GM12878 (cell line): ENCODE measurements at regions not wholly inside any gene's neighbourhood (a gene's known extent, or its start where the extent isn't known, plus 50 kb on each side); places are given as distances from the start of the nearest gene placed in this dataset.

Experiments
- ATAC-seq: fragments of 200-7000 bp; cut with Tn5 transposase; 3 replicates; pipeline ENCODE4 v1.9.1; 2020; ENCODE audit warnings: mild to moderate bottlenecking, moderate library complexity
- BruUV-seq: library from RNA; stranded (reverse); fragments of 400-500 nt; replicated peaks from 2 replicates; lab custom pipeline; 2021; lab: Mats Ljungman, UMichigan
- CTCF ChIA-PET: fragments of 300-600 bp; sonication (Branson Sonifier 250); formaldehyde crosslinking; extraction: SDS; loops from one replicate; lab custom pipeline; 2021; ENCODE audit warnings: inconsistent platforms; lab: Yijun Ruan, JAX
- POLR2A ChIA-PET: fragments of 350-600 bp; formaldehyde crosslinking; extraction: SDS; loops from one replicate; lab custom pipeline; 2021; ENCODE audit warnings: inconsistent platforms; lab: Charles Lee
- RAD21 ChIA-PET: fragments of 300-600 bp; sonication (Branson Sonifier 250); formaldehyde crosslinking; loops from one replicate; lab custom pipeline; 2023; ENCODE audit warnings: antibody characterized with exemption; ENCODE audit not compliant: unreplicated experiment; lab: Charles Lee
- SMC1A ChIA-PET: fragments of 300-600 bp; sonication (Branson Sonifier 250); formaldehyde crosslinking; loops from one replicate; lab custom pipeline; 2023; ENCODE audit not compliant: unreplicated experiment, uncharacterized antibody; lab: Charles Lee
- DNase-seq: peaks from one replicate; pipeline ENCODE4 v3.0.0-alpha.2; 2011; ENCODE audit warnings: low read depth, low spot score
- FAIRE-seq: peaks from 3 replicates; lab custom pipeline; 2011; peaks lifted over from hg19 to GRCh38; lab: Jason Lieb, UNC
- H2AFZ ChIP-seq: 2 replicates; pipeline ENCODE4 v1.6.0; 2011; ENCODE audit warnings: low read depth, low read length, control low read depth; ENCODE audit not compliant: control insufficient read depth
- H3K27ac ChIP-seq: 2 replicates; pipeline ENCODE4 v1.5.1; 2011; ENCODE audit warnings: control low read depth; ENCODE audit not compliant: control insufficient read depth, insufficient read depth
- H3K27me3 ChIP-seq, 2 experiments: replicated peaks in 1 of 2; 2 replicates each; pipeline versions ENCODE4 v1.6.0 to v1.6.1; 2011; ENCODE audit warnings: low read length in 1 of 2; ENCODE audit not compliant: control insufficient read depth in 2 of 2, insufficient read depth in 2 of 2
- H3K36me3 ChIP-seq, 2 experiments: 2 replicates each; pipeline ENCODE4 v1.5.1; 2011; ENCODE audit warnings: low read length in 1 of 2; ENCODE audit not compliant: control insufficient read depth in 2 of 2, insufficient read depth in 2 of 2
- H3K4me1 ChIP-seq: 2 replicates; pipeline ENCODE4 v1.6.1; 2011; ENCODE audit warnings: mild to moderate bottlenecking, low read length, moderate library complexity, mixed read lengths; ENCODE audit not compliant: control insufficient read depth, insufficient read depth
- H3K4me2 ChIP-seq: 2 replicates; pipeline ENCODE4 v1.6.0; 2011; ENCODE audit warnings: control low read depth; ENCODE audit not compliant: control insufficient read depth, insufficient read depth
- H3K4me3 ChIP-seq: fragments of 200-600 bp; sonication (generic); 2 replicates; pipeline ENCODE4 v1.5.1; 2016
- H3K79me2 ChIP-seq: 2 replicates; pipeline ENCODE4 v1.6.0; 2011; ENCODE audit warnings: low read length; ENCODE audit not compliant: control insufficient read depth, insufficient read depth
- H3K9ac ChIP-seq: 2 replicates; pipeline ENCODE4 v1.8.0; 2011; ENCODE audit warnings: low read length, control low read depth, mixed read lengths; ENCODE audit not compliant: control insufficient read depth, insufficient read depth
- H3K9me3 ChIP-seq: replicated peaks from 3 replicates; pipeline ENCODE4 v1.5.1; 2011; ENCODE audit warnings: mild to moderate bottlenecking, low read length; ENCODE audit not compliant: control insufficient read depth, insufficient read depth
- H4K20me1 ChIP-seq: 2 replicates; pipeline ENCODE4 v1.6.0; 2011; ENCODE audit not compliant: control insufficient read depth, insufficient read depth
- KLF5 ChIP-seq: fragments of 450-650 bp; IDR thresholded peaks from 2 replicates; pipeline ENCODE4 v1.6.1; 2014; ENCODE audit warnings: mild to moderate bottlenecking; ENCODE audit not compliant: partially characterized antibody
- MXI1 ChIP-seq: fragments of 150-350 bp; IDR thresholded peaks from 2 replicates; pipeline ENCODE4 v1.6.1; 2011; ENCODE audit warnings: low read depth, mild to moderate bottlenecking, inconsistent platforms, low read length, improper control_type of control experiment
- NR2C2 ChIP-seq: IDR thresholded peaks from 2 replicates; pipeline ENCODE4 v1.6.1; 2011; ENCODE audit warnings: borderline replicate concordance, low read depth; ENCODE audit not compliant: control insufficient read depth, insufficient read length
- SMARCA5 ChIP-seq: fragments of 450-650 bp; IDR thresholded peaks from 2 replicates; pipeline ENCODE4 v1.6.1; 2017; ENCODE audit warnings: mild to moderate bottlenecking
- SPI1 ChIP-seq: IDR thresholded peaks from 2 replicates; pipeline ENCODE4 v1.6.1; 2011; ENCODE audit warnings: low read depth, mild to moderate bottlenecking, low read length, moderate library complexity, borderline replicate concordance; ENCODE audit not compliant: insufficient read depth
- SRF ChIP-seq, 2 experiments: IDR thresholded peaks; 2 replicates each; pipeline ENCODE4 v1.6.1; 2011; ENCODE audit warnings: low read depth in 2 of 2, low read length in 2 of 2, mild to moderate bottlenecking in 1 of 2, moderate library complexity in 1 of 2
- STAT1 ChIP-seq: fragments of 450-650 bp; conservative IDR thresholded peaks from 2 replicates; pipeline ENCODE4 v1.6.1; 2014; ENCODE audit warnings: antibody characterized with exemption, mild to moderate bottlenecking
- TCF12 ChIP-seq: IDR thresholded peaks from 2 replicates; pipeline ENCODE4 v1.6.1; 2011; ENCODE audit warnings: low read depth, mild to moderate bottlenecking, low read length
- YBX1 ChIP-seq: fragments of 450-650 bp; IDR thresholded peaks from 2 replicates; pipeline ENCODE4 v1.6.1; 2016; ENCODE audit warnings: antibody characterized with exemption
- WGBS: methylation state at CpG from one replicate; pipeline ENCODE4 v1.1.6; 2016; ENCODE audit warnings: low lambda C conversion rate; ENCODE audit not compliant: insufficient replicate concordance, insufficient coverage; ENCODE audit errors: missing lambda C conversion rate; 5-methylcytosine and 5-hydroxymethylcytosine counted together
- in situ Hi-C: fragments of 300-500 bp; cut with MboI; formaldehyde crosslinking; loops from 9 replicates; pipeline ENCODE4 v1.14.3; 2018; ENCODE audit warnings: mixed read lengths
- intact Hi-C: fragments of 100-400 bp; cut with micrococcal nuclease; formaldehyde crosslinking; loops from one replicate; pipeline ENCODE4 v1.14.2; 2022; ENCODE audit not compliant: unreplicated experiment
- TF ChIP-seq, protein P1 (sequence below): fragments of 150-350 bp; IDR thresholded peaks from 2 replicates; pipeline ENCODE4 v1.6.1; 2016; ENCODE audit warnings: low read depth, low read length
- TF ChIP-seq, protein P2 (sequence below), 3 experiments: IDR thresholded peaks in 2 of 3; conservative IDR thresholded peaks in 1 of 3; 2 replicates each; pipeline ENCODE4 v1.5.1; 2011; ENCODE audit warnings: low read depth in 3 of 3, low read length in 3 of 3, mild to moderate bottlenecking in 3 of 3, control low read depth in 2 of 3, moderate library complexity in 2 of 3, inconsistent platforms in 1 of 3, mixed read lengths in 1 of 3; ENCODE audit not compliant: control insufficient read depth in 2 of 3, insufficient read depth in 1 of 3; ENCODE audit errors: extremely low read depth in 1 of 3
- TF ChIP-seq, protein P3 (sequence below): fragments of 450-650 bp; formaldehyde crosslinking; IDR thresholded peaks from 2 replicates; pipeline ENCODE4 v1.5.0; 2022; ENCODE audit warnings: mild to moderate bottlenecking, missing genetic modification characterization
- TF ChIP-seq, protein P4 (sequence below): fragments of 450-650 bp; IDR thresholded peaks from 2 replicates; pipeline ENCODE4 v1.6.1; 2014; ENCODE audit warnings: mild to moderate bottlenecking
- TF ChIP-seq, protein P5 (sequence below): IDR thresholded peaks from 2 replicates; pipeline ENCODE4 v1.6.1; 2012; ENCODE audit warnings: low read depth, low read length, improper control_type of control experiment

DNA sequence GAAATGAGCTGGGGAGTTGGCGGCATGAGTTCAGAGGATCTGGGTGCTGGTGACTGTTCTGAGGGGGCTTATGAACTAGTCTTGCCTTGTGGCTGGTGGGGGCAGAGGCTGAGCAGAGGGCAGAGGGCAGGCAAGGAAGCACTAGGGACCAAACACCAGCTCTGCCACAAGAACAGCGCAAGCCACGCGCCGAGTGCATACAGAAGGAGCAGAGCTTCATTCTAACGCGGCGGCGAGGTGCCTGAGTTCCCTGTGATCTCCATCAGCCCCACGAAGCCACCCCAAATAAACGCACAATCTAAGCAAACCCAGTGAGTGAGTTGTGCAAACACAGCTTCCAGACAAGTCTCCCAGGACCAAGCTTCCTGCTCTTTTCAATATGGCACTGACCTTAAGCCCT lies 110.6 kb upstream of the ALDH1B1 start:
- intact Hi-C loops (no loop called here), in situ Hi-C loops (no loop called here)
- ATAC-seq, result no peak
- TF ChIP-seq TCF12 (no peak), KLF5 (no peak), YBX1 (no peak), SMARCA5 (no peak), SPI1 (no peak), MXI1 (no peak), NR2C2 (no peak), STAT1 (no peak), SRF (IDR thresholded peaks at IDR 0.05; ENCODE audit: low read depth in 2 of 2, low read length in 2 of 2) (no peak)
- TF ChIP-seq, protein P1, sequence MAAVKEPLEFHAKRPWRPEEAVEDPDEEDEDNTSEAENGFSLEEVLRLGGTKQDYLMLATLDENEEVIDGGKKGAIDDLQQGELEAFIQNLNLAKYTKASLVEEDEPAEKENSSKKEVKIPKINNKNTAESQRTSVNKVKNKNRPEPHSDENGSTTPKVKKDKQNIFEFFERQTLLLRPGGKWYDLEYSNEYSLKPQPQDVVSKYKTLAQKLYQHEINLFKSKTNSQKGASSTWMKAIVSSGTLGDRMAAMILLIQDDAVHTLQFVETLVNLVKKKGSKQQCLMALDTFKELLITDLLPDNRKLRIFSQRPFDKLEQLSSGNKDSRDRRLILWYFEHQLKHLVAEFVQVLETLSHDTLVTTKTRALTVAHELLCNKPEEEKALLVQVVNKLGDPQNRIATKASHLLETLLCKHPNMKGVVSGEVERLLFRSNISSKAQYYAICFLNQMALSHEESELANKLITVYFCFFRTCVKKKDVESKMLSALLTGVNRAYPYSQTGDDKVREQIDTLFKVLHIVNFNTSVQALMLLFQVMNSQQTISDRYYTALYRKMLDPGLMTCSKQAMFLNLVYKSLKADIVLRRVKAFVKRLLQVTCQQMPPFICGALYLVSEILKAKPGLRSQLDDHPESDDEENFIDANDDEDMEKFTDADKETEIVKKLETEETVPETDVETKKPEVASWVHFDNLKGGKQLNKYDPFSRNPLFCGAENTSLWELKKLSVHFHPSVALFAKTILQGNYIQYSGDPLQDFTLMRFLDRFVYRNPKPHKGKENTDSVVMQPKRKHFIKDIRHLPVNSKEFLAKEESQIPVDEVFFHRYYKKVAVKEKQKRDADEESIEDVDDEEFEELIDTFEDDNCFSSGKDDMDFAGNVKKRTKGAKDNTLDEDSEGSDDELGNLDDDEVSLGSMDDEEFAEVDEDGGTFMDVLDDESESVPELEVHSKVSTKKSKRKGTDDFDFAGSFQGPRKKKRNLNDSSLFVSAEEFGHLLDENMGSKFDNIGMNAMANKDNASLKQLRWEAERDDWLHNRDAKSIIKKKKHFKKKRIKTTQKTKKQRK, result no peak
- TF ChIP-seq, protein P2, sequence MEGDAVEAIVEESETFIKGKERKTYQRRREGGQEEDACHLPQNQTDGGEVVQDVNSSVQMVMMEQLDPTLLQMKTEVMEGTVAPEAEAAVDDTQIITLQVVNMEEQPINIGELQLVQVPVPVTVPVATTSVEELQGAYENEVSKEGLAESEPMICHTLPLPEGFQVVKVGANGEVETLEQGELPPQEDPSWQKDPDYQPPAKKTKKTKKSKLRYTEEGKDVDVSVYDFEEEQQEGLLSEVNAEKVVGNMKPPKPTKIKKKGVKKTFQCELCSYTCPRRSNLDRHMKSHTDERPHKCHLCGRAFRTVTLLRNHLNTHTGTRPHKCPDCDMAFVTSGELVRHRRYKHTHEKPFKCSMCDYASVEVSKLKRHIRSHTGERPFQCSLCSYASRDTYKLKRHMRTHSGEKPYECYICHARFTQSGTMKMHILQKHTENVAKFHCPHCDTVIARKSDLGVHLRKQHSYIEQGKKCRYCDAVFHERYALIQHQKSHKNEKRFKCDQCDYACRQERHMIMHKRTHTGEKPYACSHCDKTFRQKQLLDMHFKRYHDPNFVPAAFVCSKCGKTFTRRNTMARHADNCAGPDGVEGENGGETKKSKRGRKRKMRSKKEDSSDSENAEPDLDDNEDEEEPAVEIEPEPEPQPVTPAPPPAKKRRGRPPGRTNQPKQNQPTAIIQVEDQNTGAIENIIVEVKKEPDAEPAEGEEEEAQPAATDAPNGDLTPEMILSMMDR (IDR thresholded peaks at IDR 0.05 in 2 of 3, conservative IDR thresholded peaks at IDR 0.05 in 1 of 3; ENCODE audit: control insufficient read depth in 2 of 3, extremely low read depth in 1 of 3, insufficient read depth in 1 of 3, low read depth in 3 of 3, low read length in 3 of 3), result no peak
- TF ChIP-seq, protein P3, sequence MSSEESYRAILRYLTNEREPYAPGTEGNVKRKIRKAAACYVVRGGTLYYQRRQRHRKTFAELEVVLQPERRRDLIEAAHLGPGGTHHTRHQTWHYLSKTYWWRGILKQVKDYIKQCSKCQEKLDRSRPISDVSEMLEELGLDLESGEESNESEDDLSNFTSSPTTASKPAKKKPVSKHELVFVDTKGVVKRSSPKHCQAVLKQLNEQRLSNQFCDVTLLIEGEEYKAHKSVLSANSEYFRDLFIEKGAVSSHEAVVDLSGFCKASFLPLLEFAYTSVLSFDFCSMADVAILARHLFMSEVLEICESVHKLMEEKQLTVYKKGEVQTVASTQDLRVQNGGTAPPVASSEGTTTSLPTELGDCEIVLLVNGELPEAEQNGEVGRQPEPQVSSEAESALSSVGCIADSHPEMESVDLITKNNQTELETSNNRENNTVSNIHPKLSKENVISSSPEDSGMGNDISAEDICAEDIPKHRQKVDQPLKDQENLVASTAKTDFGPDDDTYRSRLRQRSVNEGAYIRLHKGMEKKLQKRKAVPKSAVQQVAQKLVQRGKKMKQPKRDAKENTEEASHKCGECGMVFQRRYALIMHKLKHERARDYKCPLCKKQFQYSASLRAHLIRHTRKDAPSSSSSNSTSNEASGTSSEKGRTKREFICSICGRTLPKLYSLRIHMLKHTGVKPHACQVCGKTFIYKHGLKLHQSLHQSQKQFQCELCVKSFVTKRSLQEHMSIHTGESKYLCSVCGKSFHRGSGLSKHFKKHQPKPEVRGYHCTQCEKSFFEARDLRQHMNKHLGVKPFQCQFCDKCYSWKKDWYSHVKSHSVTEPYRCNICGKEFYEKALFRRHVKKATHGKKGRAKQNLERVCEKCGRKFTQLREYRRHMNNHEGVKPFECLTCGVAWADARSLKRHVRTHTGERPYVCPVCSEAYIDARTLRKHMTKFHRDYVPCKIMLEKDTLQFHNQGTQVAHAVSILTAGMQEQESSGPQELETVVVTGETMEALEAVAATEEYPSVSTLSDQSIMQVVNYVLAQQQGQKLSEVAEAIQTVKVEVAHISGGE (CRISPR knock-in tag), result no peak
- TF ChIP-seq, protein P4, sequence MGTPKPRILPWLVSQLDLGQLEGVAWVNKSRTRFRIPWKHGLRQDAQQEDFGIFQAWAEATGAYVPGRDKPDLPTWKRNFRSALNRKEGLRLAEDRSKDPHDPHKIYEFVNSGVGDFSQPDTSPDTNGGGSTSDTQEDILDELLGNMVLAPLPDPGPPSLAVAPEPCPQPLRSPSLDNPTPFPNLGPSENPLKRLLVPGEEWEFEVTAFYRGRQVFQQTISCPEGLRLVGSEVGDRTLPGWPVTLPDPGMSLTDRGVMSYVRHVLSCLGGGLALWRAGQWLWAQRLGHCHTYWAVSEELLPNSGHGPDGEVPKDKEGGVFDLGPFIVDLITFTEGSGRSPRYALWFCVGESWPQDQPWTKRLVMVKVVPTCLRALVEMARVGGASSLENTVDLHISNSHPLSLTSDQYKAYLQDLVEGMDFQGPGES, result no peak
- TF ChIP-seq, protein P5, sequence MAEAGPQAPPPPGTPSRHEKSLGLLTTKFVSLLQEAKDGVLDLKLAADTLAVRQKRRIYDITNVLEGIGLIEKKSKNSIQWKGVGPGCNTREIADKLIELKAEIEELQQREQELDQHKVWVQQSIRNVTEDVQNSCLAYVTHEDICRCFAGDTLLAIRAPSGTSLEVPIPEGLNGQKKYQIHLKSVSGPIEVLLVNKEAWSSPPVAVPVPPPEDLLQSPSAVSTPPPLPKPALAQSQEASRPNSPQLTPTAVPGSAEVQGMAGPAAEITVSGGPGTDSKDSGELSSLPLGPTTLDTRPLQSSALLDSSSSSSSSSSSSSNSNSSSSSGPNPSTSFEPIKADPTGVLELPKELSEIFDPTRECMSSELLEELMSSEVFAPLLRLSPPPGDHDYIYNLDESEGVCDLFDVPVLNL, result no peak

More for the DNA sequence above, 110.6 kb upstream of the ALDH1B1 start:
- ChIA-PET RAD21 (no interaction called here), CTCF (no interaction called here), POLR2A (no interaction called here), SMC1A (no interaction called here)
- peaks cover 0 to 4% of the 10 kb centered on the region in 2 experiments; a peak in 2 of 4 replicates for H3K27me3 ChIP-seq
- no peak overlapping the region for H2AFZ ChIP-seq
- no peak for DNase-seq
- 57% methylated on average over 11 of the region's 11 CpGs for whole genome bisulfite sequencing
- no peak overlapping the region for H3K9ac ChIP-seq
- BruUV-seq, result no TSS peak
- no peaks in the 10 kb centered on the region for H3K79me2 ChIP-seq
- H3K9me3 ChIP-seq, result no peaks in the 10 kb centered on the region
- H3K27ac ChIP-seq, result no peak overlapping the region
- no peaks in the 10 kb centered on the region for H3K36me3 ChIP-seq
- no peak overlapping the region for H3K4me3 ChIP-seq
- H4K20me1 ChIP-seq, result no peaks in the 10 kb centered on the region
- H3K4me1 ChIP-seq, result no peaks in the 10 kb centered on the region
- no peak overlapping the region for H3K4me2 ChIP-seq
- FAIRE-seq, result no peak
